ENCODE measurements at regions not wholly inside any gene's neighbourhood (a gene's known extent, or its start where the extent isn't known, plus 50 kb on each side); places are given as distances from the start of the nearest gene placed in this dataset.

DNA sequence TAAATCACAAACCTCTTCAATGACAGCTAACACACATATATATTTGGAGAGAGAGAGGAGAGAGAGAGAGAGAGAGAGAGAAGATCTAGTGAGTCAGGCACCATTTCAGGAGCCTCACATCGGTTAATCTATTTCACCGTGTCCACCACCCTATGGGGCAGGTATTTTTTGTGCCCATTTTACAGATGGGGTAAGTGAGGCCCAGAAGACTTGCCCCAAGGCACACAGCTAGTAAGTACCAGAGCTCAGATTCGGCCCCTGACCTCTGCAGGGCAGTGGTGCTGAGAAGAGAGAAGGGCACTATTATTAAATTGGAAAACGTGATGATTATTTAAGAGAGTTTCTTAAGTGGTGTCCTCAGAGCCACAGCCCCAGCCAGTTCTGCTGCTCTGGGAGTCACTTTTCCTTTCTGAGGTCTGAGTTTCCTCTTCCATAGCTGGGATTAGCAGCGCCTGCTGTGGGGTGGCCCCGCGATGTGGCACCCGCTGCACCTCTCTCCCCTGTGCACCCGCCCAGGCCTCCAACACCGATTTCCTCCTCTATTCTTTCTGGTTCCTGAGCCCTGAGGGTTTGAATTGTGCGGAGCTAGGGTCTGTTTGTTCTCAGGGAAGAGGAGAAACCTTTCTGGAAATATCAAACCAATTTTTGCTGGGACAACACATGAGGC lies 303.9 kb downstream of the IRF8 start:
- TF ChIP-seq POLR2A (IDR thresholded peaks at IDR 0.05; ENCODE audit: low read depth, low read length) (no peak), TAF1 (IDR thresholded peaks at IDR 0.05; ENCODE audit: borderline replicate concordance, low read depth, low read length) (no peak)
